ENCODE measurements at regions not wholly inside any gene's neighbourhood (a gene's known extent, or its start where the extent isn't known, plus 50 kb on each side); places are given as distances from the start of the nearest gene placed in this dataset.

DNA sequence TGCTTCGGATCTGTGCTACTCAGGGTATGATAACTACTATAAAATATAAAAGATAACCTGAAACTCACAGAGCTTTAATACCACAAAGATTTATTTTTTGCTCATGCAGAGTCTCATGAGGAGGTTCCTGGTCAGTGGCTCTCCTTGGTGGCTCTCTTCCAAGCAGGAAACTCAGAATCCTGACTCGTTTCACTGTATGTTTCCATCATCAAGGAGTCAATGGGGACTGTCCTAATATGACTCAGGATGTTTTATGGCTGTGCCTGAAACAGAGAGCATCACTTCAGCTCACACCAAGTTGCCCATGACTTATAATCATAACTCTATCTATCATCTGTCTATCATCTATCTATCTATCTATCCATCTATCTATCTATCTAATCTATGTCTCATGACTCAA lies 620.8 kb upstream of the NR3C2 start:
- H3K36me3 ChIP-seq (ENCODE audit: low read depth) = no peaks in the 10 kb centered on the region

DNA sequence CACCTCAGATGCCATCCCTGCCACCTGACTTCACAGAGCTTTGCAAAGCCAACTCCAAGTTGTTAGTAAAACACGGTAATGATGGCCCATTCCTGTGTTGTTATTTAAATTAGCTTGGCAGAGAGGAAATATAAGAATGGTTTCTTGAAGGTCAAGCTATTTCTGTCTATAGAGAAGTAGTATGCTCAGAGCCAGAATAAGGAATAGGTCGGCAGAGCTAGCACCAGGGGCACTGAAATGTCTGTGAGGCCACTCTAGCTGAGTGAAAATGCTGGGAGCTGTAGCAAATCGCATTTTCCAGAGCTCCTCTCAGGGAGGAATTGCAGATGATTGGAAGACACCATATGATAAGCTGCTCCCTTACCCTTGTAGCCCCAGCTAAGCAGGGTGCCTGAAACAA lies 615.4 kb upstream of the NR3C2 start:
- WGBS, 2 experiments (ENCODE audit: low coverage in 1 of 2, low lambda C conversion rate in 2 of 2, missing lambda C conversion rate in 2 of 2) = 19% methylated on average over 3 of the region's 3 CpGs
- Histone ChIP-seq H3K4me2 (ENCODE audit: unreplicated experiment) (no peak overlapping the region), H3K4me3 (no peak overlapping the region), H3K9me3 (ENCODE audit: low read depth) (no peaks in the 10 kb centered on the region), H3K4me1 (ENCODE audit: insufficient read depth) (no peaks in the 10 kb centered on the region), H3K27me3 (replicated peaks; ENCODE audit: insufficient read depth) (no peaks in the 10 kb centered on the region), H3K9ac (no peak overlapping the region), H3K36me3 (ENCODE audit: low read depth) (no peaks in the 10 kb centered on the region), H3K9me2 (ENCODE audit: insufficient read depth) (no peaks in the 10 kb centered on the region), H4K20me1 (ENCODE audit: insufficient read depth) (no peaks in the 10 kb centered on the region), H3K27ac (no peak overlapping the region), H2AFZ (no peak overlapping the region), H3K79me2 (ENCODE audit: insufficient read depth) (no peaks in the 10 kb centered on the region), H3F3A (ENCODE audit: insufficient read depth) (no peaks in the 10 kb centered on the region)
- in situ Hi-C loops (cut with MboI) = no loop called here
- TF ChIP-seq EZH2 (IDR thresholded peaks at IDR 0.05; ENCODE audit: insufficient read depth, poor library complexity, severe bottlenecking) (no peak), EZH2phosphoT487 (IDR thresholded peaks at IDR 0.05; ENCODE audit: insufficient read depth, low read depth) (no peak)
- DNase-seq = no peak

More for the DNA sequence above, 620.8 kb upstream of the NR3C2 start:
- Histone ChIP-seq H3K27ac (no peak overlapping the region), H2AFZ (no peak overlapping the region), H3F3A (ENCODE audit: insufficient read depth) (no peaks in the 10 kb centered on the region), H3K27me3 (replicated peaks; ENCODE audit: insufficient read depth) (no peaks in the 10 kb centered on the region), H3K9me3 (ENCODE audit: low read depth) (no peaks in the 10 kb centered on the region), H3K9ac (no peak overlapping the region), H3K4me2 (ENCODE audit: unreplicated experiment) (no peak overlapping the region), H3K4me3 (no peak overlapping the region), H3K9me2 (ENCODE audit: insufficient read depth) (no peaks in the 10 kb centered on the region), H3K4me1 (ENCODE audit: insufficient read depth) (no peaks in the 10 kb centered on the region), H3K79me2 (ENCODE audit: insufficient read depth) (no peaks in the 10 kb centered on the region), H4K20me1 (ENCODE audit: insufficient read depth) (no peaks in the 10 kb centered on the region)
- DNase-seq = no peak
- in situ Hi-C loops (cut with MboI) = no loop called here
- WGBS, 2 experiments (ENCODE audit: low coverage in 1 of 2, low lambda C conversion rate in 2 of 2, missing lambda C conversion rate in 2 of 2) = 25 to 30% methylated on average over 2 of the region's 2 CpGs
- TF ChIP-seq EZH2phosphoT487 (IDR thresholded peaks at IDR 0.05; ENCODE audit: insufficient read depth, low read depth) = no peak
- TF ChIP-seq EZH2 (IDR thresholded peaks at IDR 0.05; ENCODE audit: insufficient read depth, poor library complexity, severe bottlenecking) = no peak

DNA sequence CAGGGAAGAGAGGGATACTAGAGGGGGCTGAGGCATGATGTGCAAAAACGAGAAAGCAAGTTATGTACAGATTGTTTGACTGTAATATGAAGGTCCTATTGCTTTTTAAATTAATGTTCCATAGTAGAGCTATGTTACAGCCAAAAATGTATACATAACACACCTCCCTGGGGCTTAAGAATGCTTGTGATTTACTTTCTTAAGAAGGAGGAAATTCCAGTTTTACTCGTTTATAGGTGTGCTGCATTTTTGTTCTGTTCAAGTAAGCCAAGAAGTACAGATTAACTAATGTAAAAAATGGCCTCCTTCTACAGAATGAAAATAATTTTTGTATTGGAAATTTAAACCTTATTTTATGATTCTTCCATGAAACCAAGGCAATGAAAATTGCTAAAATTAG lies 614.4 kb upstream of the NR3C2 start:
- Histone ChIP-seq H4K20me1 (ENCODE audit: insufficient read depth) (no peaks in the 10 kb centered on the region), H3K79me2 (ENCODE audit: insufficient read depth) (no peaks in the 10 kb centered on the region), H2AFZ (no peak overlapping the region), H3K27ac (no peak overlapping the region), H3K9me2 (ENCODE audit: insufficient read depth) (no peaks in the 10 kb centered on the region), H3K36me3 (ENCODE audit: low read depth) (no peaks in the 10 kb centered on the region), H3K9me3 (ENCODE audit: low read depth) (no peaks in the 10 kb centered on the region), H3K9ac (no peak overlapping the region), H3F3A (ENCODE audit: insufficient read depth) (no peaks in the 10 kb centered on the region), H3K4me3 (no peak overlapping the region), H3K4me1 (ENCODE audit: insufficient read depth) (no peaks in the 10 kb centered on the region), H3K4me2 (ENCODE audit: unreplicated experiment) (no peak overlapping the region), H3K27me3 (replicated peaks; ENCODE audit: insufficient read depth) (no peaks in the 10 kb centered on the region)
- DNase-seq = no peak
- WGBS, 2 experiments (ENCODE audit: low coverage in 1 of 2, low lambda C conversion rate in 2 of 2, missing lambda C conversion rate in 2 of 2) = 33 to 49% methylated on average over 2 of the region's 2 CpGs
- TF ChIP-seq EZH2phosphoT487 (IDR thresholded peaks at IDR 0.05; ENCODE audit: insufficient read depth, low read depth) (no peak), EZH2 (IDR thresholded peaks at IDR 0.05; ENCODE audit: insufficient read depth, poor library complexity, severe bottlenecking) (no peak)
- in situ Hi-C loops (cut with MboI) = no loop called here

DNA sequence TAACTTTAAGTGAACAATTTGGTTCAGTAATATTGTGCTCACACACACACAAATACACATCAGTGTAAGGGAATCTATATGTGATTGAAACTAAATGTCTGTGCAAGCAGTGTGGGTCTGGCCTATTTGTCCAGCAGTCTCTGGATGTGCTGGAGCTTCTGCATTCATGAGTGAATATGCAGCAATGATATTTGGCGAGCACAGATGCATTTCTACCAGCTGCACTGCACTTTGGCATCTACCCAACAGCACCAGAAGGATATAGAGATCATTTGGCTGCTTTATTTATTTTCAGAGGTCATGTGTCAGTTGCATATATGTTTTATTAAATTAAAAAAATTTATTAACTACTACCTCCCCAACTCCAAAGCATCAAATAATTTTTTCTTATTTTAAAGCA lies 613.4 kb upstream of the NR3C2 start:
- no peaks in the 10 kb centered on the region for H3K9me2 ChIP-seq (ENCODE audit: insufficient read depth)
- 0 to 5% methylated on average over 1 of the region's 1 CpG for WGBS, 2 experiments (ENCODE audit: low coverage in 1 of 2, low lambda C conversion rate in 2 of 2, missing lambda C conversion rate in 2 of 2)
- H4K20me1 ChIP-seq (ENCODE audit: insufficient read depth) = no peaks in the 10 kb centered on the region
- H3F3A ChIP-seq (ENCODE audit: insufficient read depth) = no peaks in the 10 kb centered on the region
- H3K27me3 ChIP-seq (replicated peaks; ENCODE audit: insufficient read depth) = no peaks in the 10 kb centered on the region
- no peaks in the 10 kb centered on the region for H3K4me1 ChIP-seq (ENCODE audit: insufficient read depth)
- no peak overlapping the region for H3K9ac ChIP-seq
- no peaks in the 10 kb centered on the region for H3K36me3 ChIP-seq (ENCODE audit: low read depth)
- no peaks in the 10 kb centered on the region for H3K79me2 ChIP-seq (ENCODE audit: insufficient read depth)
- H3K27ac ChIP-seq = no peak overlapping the region
- H3K4me2 ChIP-seq (ENCODE audit: unreplicated experiment) = no peak overlapping the region
- TF ChIP-seq EZH2phosphoT487 (IDR thresholded peaks at IDR 0.05; ENCODE audit: insufficient read depth, low read depth) (no peak), EZH2 (IDR thresholded peaks at IDR 0.05; ENCODE audit: insufficient read depth, poor library complexity, severe bottlenecking) (no peak)
- DNase-seq = no peak
- H2AFZ ChIP-seq = no peak overlapping the region
- H3K4me3 ChIP-seq = no peak overlapping the region
- no peaks in the 10 kb centered on the region for H3K9me3 ChIP-seq (ENCODE audit: low read depth)
- in situ Hi-C loops (cut with MboI) = no loop called here

DNA sequence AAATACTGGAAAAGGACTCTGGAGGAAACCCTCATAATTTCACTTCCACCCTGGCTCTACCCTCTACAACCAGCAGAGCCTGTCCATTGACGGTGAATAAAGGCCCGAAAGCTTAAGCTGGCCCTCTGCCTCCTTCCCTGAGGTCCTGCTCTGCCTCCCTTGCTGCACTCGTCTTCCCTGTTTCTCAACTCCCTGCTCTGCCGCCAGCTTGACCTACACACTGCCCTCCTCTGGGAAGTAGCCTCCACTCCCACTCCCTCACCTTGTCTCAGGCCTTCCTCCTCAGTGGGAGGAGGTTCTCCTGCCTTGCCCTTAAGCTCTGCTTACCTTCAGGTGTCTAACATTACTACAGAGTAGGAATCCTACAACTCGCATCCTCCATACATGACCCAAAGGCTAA lies 608.6 kb upstream of the NR3C2 start:
- in situ Hi-C loops (cut with MboI) = no loop called here

More for the DNA sequence above, 608.6 kb upstream of the NR3C2 start:
- H3K4me1 ChIP-seq (ENCODE audit: insufficient read depth) = no peaks in the 10 kb centered on the region
- H3F3A ChIP-seq (ENCODE audit: insufficient read depth) = no peaks in the 10 kb centered on the region
- H3K4me3 ChIP-seq = no peak overlapping the region
- no peak overlapping the region for H3K27ac ChIP-seq
- TF ChIP-seq EZH2 (IDR thresholded peaks at IDR 0.05; ENCODE audit: insufficient read depth, poor library complexity, severe bottlenecking) = no peak
- no peak for TF ChIP-seq EZH2phosphoT487 (IDR thresholded peaks at IDR 0.05; ENCODE audit: insufficient read depth, low read depth)
- no peak overlapping the region for H2AFZ ChIP-seq
- 39 to 47% methylated on average over 5 of the region's 5 CpGs for WGBS, 2 experiments (ENCODE audit: low coverage in 1 of 2, low lambda C conversion rate in 2 of 2, missing lambda C conversion rate in 2 of 2)
- H3K9ac ChIP-seq = no peak overlapping the region
- H3K9me3 ChIP-seq (ENCODE audit: low read depth) = no peaks in the 10 kb centered on the region
- H3K4me2 ChIP-seq (ENCODE audit: unreplicated experiment) = no peak overlapping the region
- H3K36me3 ChIP-seq (ENCODE audit: low read depth) = no peaks in the 10 kb centered on the region
- H3K9me2 ChIP-seq (ENCODE audit: insufficient read depth) = no peaks in the 10 kb centered on the region
- H4K20me1 ChIP-seq (ENCODE audit: insufficient read depth) = no peaks in the 10 kb centered on the region
- H3K79me2 ChIP-seq (ENCODE audit: insufficient read depth) = no peaks in the 10 kb centered on the region
- DNase-seq = no peak
- H3K27me3 ChIP-seq (replicated peaks; ENCODE audit: insufficient read depth) = no peaks in the 10 kb centered on the region
